Smooth muscle cell (in vitro differentiated cells): ENCODE measurements at regions not wholly inside any gene's neighbourhood (a gene's known extent, or its start where the extent isn't known, plus 50 kb on each side); places are given as distances from the start of the nearest gene placed in this dataset.

Experiments
- DNase-seq: peaks from one replicate; lab custom pipeline; 2025; ENCODE audit not compliant: unreplicated experiment; lab: John Stamatoyannopoulos, UW
- H2AFZ ChIP-seq: fragments of 200-600 bp; sonication (generic); 2 replicates; pipeline ENCODE4 v1.6.0; 2016; ENCODE audit warnings: antibody characterized with exemption, low read depth, mild to moderate bottlenecking
- H3F3A ChIP-seq: fragments of 200-600 bp; sonication (generic); 2 replicates; pipeline ENCODE4 v1.6.0; 2017; ENCODE audit warnings: antibody characterized with exemption, low read depth
- H3K27ac ChIP-seq: fragments of 200-600 bp; sonication (generic); 2 replicates; pipeline ENCODE4 v1.5.1; 2016; ENCODE audit warnings: low read depth, mild to moderate bottlenecking
- H3K27me3 ChIP-seq: fragments of 200-600 bp; sonication (generic); 2 replicates; pipeline ENCODE4 v1.6.1; 2016; ENCODE audit warnings: low read depth, mild to moderate bottlenecking
- H3K36me3 ChIP-seq: fragments of 200-600 bp; sonication (generic); 2 replicates; pipeline ENCODE4 v1.5.1; 2016; ENCODE audit warnings: low read depth
- H3K4me1 ChIP-seq: fragments of 200-600 bp; sonication (generic); 2 replicates; pipeline ENCODE4 v1.5.1; 2016; ENCODE audit warnings: low read depth
- H3K4me2 ChIP-seq: fragments of 200-600 bp; sonication (generic); 2 replicates; pipeline ENCODE4 v1.6.0; 2016; ENCODE audit warnings: mild to moderate bottlenecking
- H3K4me3 ChIP-seq: fragments of 200-600 bp; sonication (generic); 2 replicates; pipeline ENCODE4 v1.5.1; 2016; ENCODE audit warnings: mild to moderate bottlenecking
- H3K79me2 ChIP-seq: fragments of 200-600 bp; sonication (generic); 2 replicates; pipeline ENCODE4 v1.6.0; 2016; ENCODE audit warnings: low read depth, mild to moderate bottlenecking
- H3K9ac ChIP-seq: fragments of 200-600 bp; sonication (generic); 2 replicates; pipeline ENCODE4 v1.6.0; 2016; ENCODE audit warnings: low read depth
- H3K9me3 ChIP-seq: fragments of 200-600 bp; sonication (generic); replicated peaks from 2 replicates; pipeline ENCODE4 v1.5.1; 2016; ENCODE audit warnings: low read depth
- H4K20me1 ChIP-seq: fragments of 200-600 bp; sonication (generic); 2 replicates; pipeline ENCODE4 v1.6.0; 2016; ENCODE audit warnings: low read depth
- WGBS: methylation state at CpG from one replicate; pipeline ENCODE4 v1.1.7; 2016; ENCODE audit warnings: low lambda C conversion rate; 5-methylcytosine and 5-hydroxymethylcytosine counted together
- TF ChIP-seq, protein P1 (sequence below): fragments of 200-600 bp; sonication (generic); IDR thresholded peaks from 2 replicates; pipeline ENCODE4 v1.5.1; 2017; ENCODE audit warnings: borderline replicate concordance, mild to moderate bottlenecking, antibody characterized with exemption; ENCODE audit not compliant: insufficient read depth, poor library complexity, severe bottlenecking

DNA sequence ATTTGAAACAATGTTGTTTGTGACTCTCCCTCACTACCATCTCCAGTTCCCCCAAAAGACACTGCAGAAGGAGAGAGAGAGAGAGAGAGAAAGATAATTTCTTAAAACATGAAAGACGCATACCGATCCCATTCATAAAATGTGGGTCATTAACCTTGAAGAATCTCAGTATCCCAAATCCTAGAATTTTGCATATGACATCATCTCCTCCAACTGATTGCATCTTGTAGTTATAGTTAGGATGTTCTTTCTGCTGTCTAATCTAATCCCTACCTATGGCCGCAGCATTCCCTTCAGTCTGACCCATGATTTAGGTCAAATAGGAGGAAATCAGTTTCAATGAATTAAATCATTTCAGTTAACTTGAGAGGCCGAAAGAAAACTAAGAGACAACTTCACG, 142.4 kb upstream of the ETS2 start:
- Histone ChIP-seq H3K27ac (no peak overlapping the region), H3K4me3 (no peak overlapping the region), H3K36me3 (no peaks in the 10 kb centered on the region), H3K27me3 (peaks cover 9% of the 10 kb centered on the region), H2AFZ (no peak overlapping the region), H3K9me3 (no peaks in the 10 kb centered on the region), H3F3A (peaks cover 6% of the 10 kb centered on the region), H4K20me1 (no peaks in the 10 kb centered on the region), H3K9ac (no peak overlapping the region), H3K79me2 (peaks cover 8% of the 10 kb centered on the region), H3K4me2 (peak overlapping the region; percentile 50), H3K4me1 (no peaks in the 10 kb centered on the region)
- 92% methylated on average over 5 of the region's 5 CpGs for WGBS
- DNase-seq = no peak
- TF ChIP-seq, protein P1, sequence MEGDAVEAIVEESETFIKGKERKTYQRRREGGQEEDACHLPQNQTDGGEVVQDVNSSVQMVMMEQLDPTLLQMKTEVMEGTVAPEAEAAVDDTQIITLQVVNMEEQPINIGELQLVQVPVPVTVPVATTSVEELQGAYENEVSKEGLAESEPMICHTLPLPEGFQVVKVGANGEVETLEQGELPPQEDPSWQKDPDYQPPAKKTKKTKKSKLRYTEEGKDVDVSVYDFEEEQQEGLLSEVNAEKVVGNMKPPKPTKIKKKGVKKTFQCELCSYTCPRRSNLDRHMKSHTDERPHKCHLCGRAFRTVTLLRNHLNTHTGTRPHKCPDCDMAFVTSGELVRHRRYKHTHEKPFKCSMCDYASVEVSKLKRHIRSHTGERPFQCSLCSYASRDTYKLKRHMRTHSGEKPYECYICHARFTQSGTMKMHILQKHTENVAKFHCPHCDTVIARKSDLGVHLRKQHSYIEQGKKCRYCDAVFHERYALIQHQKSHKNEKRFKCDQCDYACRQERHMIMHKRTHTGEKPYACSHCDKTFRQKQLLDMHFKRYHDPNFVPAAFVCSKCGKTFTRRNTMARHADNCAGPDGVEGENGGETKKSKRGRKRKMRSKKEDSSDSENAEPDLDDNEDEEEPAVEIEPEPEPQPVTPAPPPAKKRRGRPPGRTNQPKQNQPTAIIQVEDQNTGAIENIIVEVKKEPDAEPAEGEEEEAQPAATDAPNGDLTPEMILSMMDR = no peak

DNA sequence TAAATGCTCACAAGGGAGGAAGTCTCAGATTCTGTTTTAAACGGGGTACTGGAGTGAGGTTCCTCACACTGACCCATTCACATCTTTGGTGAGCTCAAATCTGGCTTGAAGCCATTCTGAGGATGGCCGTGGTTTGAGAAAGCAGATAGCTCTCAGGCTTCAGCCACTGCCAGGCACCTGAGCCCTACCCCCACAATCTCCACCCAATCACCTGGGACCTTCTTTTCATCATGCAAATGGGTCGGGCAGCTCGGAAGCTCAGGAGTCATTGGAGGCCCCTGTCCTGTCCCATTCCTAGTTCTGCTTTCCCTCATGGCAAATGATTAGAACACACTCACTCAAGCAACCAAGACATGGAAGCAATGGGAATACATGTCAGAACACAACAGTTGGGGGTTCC, 141.4 kb upstream of the ETS2 start:
- WGBS = 41% methylated on average over 4 of the region's 4 CpGs
- H3K4me2 ChIP-seq = peak overlapping the region; percentile 50
- H3F3A ChIP-seq = peaks cover 6% of the 10 kb centered on the region
- H4K20me1 ChIP-seq = no peaks in the 10 kb centered on the region
- no peak for DNase-seq
- no peaks in the 10 kb centered on the region for H3K36me3 ChIP-seq
- no peak overlapping the region for H3K4me3 ChIP-seq
- H3K9me3 ChIP-seq = no peaks in the 10 kb centered on the region
- no peaks in the 10 kb centered on the region for H3K79me2 ChIP-seq
- peak overlapping the region; percentile 17 for H2AFZ ChIP-seq
- TF ChIP-seq, protein P1 = no peak
- no peak overlapping the region for H3K27ac ChIP-seq
- no peak overlapping the region for H3K9ac ChIP-seq
- H3K4me1 ChIP-seq = no peaks in the 10 kb centered on the region
- peaks cover 9% of the 10 kb centered on the region for H3K27me3 ChIP-seq

DNA sequence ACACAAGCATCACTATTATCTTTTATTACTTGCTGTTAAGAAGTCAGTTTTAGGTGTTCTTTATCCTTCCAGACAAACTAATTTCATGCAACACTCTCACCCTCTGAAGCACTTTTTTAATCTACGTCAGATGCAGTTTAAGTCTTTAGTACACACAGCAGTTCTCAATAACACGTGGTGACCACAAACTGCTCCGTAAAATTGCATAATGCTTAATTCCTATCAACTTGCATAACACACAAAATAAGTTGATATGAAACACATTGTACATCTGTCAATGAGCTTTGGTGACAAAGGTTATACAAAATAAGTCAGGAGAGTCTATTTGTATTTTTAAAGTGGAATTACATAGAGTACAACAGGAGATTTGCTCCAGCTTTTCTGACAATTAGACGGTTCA, 140.9 kb upstream of the ETS2 start:
- TF ChIP-seq, protein P1 = no peak
- Histone ChIP-seq H4K20me1 (no peaks in the 10 kb centered on the region), H2AFZ (no peak overlapping the region), H3K4me2 (no peak overlapping the region), H3F3A (peaks cover 6% of the 10 kb centered on the region), H3K4me1 (no peaks in the 10 kb centered on the region), H3K27me3 (peaks cover 5% of the 10 kb centered on the region), H3K79me2 (no peaks in the 10 kb centered on the region), H3K4me3 (no peak overlapping the region), H3K9ac (no peak overlapping the region), H3K27ac (no peak overlapping the region), H3K36me3 (no peaks in the 10 kb centered on the region), H3K9me3 (no peaks in the 10 kb centered on the region)
- DNase-seq = no peak
- WGBS = 46% methylated on average over 4 of the region's 4 CpGs

DNA sequence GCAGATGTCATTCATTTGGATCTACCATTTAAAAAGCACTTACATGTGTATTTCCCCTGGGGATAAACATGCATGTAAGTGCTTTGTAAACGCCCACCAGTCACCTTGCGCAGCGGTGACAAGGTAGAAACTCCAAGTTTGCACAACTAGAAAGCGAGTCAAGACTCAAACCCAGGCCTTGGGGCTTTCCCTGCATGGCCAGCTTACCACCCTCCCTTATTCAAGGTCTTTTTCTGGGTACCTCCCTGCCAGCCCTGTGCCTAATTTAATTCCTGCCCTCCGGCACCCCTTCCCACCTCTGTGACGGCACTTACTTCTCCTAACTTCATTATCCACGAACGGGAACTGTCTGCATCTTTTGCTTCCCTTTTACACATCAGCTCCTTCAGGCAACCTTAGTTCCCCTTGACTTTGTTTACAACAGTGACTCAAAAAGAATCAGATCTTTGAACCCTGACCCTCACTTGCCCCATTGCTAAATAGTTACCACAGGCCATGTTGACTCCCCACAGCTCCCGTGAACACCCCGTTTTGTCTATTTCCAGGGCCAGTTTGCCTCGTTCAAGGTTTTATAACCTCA, 138.3 kb upstream of the ETS2 start:
- Histone ChIP-seq H2AFZ (no peak overlapping the region), H3K27me3 (peaks cover 5% of the 10 kb centered on the region), H4K20me1 (no peaks in the 10 kb centered on the region), H3F3A (peaks cover 2% of the 10 kb centered on the region), H3K79me2 (no peaks in the 10 kb centered on the region), H3K36me3 (no peaks in the 10 kb centered on the region), H3K9ac (no peak overlapping the region), H3K4me3 (no peak overlapping the region), H3K4me2 (no peak overlapping the region), H3K27ac (no peak overlapping the region), H3K9me3 (no peaks in the 10 kb centered on the region), H3K4me1 (no peaks in the 10 kb centered on the region)
- no peak for DNase-seq
- TF ChIP-seq, protein P1 = no peak
- 94% methylated on average over 11 of the region's 11 CpGs for whole genome bisulfite sequencing
